GM03348 (cell line): ENCODE measurements at regions not wholly inside any gene's neighbourhood (a gene's known extent, or its start where the extent isn't known, plus 50 kb on each side); places are given as distances from the start of the nearest gene placed in this dataset.
A peak's percentile ranks its signal among the peaks of the same experiment; 100 is the strongest.

Experiments
- DNase-seq: peaks from one replicate; pipeline ENCODE4 v3.0.0; 2012; ENCODE audit warnings: low spot score

- DNase-seq: no peak
Observed at GRCh38 chr6:154885214-154885613, 109.9 kb upstream of the TIAM2 start.

- DNase-seq: no peak
Observed at GRCh38 chr6:154886016-154886415, 109.1 kb upstream of the TIAM2 start.

GRCh38 chr6:154886471-154886870, 108.6 kb upstream of the TIAM2 start:
- DNase-seq: no peak

- no peak for DNase-seq
Observed at GRCh38 chr6:154887051-154887450, 108.1 kb upstream of the TIAM2 start.

DNA sequence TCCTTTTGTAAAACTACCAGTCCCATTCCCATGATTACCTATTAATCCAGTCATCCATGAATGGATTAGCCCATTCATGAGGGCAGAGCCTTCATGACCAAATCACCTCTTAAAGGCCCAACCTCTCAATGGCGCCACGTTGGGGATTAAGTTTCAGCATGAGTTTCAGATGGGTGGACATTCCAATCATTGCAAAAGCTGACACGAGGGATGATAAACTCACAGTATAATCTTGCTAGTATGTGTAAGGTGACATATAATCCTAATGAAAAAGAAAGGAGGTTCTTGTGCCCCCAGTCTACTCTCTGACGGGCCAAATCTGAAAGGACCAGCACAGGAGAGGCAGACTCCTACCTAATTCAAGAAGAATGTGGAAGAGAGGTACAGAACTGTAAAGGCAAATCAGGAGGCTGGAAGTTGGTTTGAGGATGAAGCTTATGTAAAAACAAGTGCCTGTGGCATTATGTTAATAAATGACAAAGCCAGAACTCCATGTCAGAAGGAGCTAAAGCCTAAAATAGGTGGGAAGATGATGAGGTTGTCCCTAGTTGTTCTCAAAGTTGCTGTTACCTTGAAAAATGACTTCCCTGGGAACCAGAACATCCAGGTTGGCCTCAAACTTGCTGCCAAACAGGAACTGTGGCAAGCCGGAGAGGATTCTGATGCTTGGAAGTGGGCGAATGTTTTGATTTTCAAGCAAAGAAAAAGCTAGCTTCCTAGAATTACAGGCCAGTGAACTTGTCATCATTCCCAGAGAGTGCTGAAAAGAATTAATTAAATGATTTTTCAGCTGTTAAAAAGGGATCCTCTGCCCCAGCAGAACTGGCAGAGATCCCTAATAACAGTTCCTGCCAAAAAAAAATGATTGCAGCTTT, 106.5 kb upstream of the TIAM2 start:
- DNase-seq: peak; percentile 23

- DNase-seq: no peak
Observed at GRCh38 chr6:154890874-154891273, 104.2 kb upstream of the TIAM2 start.

DNA sequence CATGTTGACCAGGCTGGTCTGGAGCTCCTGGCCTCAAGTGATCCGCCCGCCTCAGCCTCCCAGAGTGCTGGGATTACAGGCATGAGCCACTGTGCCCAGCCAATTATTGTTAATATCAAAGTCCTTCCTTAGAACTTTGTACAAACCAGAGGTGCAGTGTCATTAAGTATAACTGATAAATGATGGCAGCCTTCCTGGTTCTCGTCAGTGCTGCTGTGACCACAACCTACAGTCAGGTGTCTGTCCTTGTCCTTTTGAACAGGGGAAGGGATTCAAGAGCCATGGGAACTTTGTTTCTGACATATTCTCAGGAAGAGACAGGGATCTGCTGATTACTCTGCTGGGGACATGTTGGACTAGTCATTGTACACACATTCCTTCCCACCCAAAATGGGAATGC, 103.2 kb upstream of the TIAM2 start:
- no peak for DNase-seq

- DNase-seq: peak; percentile 59
Observed at GRCh38 chr6:154893917-154894316, 101.2 kb upstream of the TIAM2 start.

GRCh38 chr6:154894902-154895301, 100.2 kb upstream of the TIAM2 start:
- no peak for DNase-seq

DNA sequence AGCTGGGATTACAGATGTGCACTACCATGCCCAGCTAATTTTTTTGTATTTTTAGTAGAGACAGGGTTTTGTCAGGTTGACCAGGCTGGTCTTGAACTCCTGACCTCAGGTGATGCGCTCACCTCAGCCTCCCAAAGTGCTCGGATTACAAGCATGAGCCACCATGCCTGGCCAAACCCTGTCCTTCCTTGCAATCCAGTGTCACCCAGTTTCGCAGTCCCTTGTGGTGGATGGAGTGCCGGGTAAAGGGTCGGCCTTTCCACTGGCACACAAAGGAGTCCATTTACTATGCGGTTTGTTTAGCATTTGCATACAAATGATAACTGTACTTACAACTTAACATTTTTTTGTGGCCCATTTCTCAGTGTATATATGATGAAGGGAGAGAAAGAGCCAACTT, 99.3 kb upstream of the TIAM2 start:
- DNase-seq: no peak

DNA sequence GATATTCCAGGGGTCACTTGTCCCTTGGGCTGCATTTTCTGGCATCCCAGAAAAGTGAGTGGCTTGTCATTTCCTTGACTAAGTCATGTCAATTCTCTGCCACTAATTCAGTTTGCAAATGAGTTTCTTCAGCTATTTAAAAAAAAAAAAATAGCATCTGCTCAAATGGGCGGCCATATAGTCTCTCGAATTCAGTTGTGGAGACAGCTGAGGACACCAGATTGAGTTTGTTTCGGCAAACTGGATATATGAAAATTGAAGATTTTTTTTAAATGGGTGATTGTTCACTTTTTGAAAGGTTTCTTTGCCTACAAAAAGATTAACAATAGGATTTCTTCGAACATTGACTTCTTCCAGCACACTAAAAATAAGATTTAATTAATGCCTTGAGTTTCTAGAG, 96.3 kb upstream of the TIAM2 start:
- DNase-seq: no peak

DNA sequence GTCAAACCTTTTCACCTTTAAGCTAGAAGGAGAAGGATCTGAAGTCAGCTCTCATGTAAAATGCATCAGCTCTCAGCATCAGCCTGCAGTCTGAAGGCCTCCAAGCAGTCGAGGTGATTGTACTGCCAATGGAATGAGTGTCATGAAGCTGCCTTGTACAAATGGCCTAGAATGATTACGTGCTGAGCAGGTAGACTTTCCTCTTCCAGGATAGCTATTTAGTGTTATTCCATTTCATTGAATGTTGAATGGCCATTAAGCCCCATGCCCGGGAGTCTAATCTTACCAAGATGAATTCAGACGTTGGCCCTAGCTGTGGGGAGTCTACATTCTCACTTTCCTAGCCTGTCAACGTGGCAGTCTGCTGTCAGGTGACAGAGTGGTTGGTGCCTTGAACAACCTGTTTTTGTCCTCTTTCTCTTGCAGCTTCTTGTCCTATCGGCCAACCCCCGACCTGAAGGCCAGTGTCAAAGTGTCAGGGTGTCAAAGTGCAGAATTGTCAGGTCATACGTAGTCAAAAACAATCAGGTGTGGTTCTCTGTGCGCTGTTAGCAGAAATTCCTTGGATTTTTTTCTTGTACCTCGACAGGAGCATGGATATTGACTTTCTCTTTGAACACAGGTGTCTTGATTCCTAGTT, 95.2 kb upstream of the TIAM2 start:
- no peak for DNase-seq

- no peak for DNase-seq
Observed at GRCh38 chr6:154901876-154902552, 93.1 kb upstream of the TIAM2 start.

- no peak for DNase-seq
Observed at GRCh38 chr6:154907291-154907690, 87.8 kb upstream of the TIAM2 start.

GRCh38 chr6:154908723-154909122, 86.4 kb upstream of the TIAM2 start:
- DNase-seq: no peak

- DNase-seq: no peak
Observed at GRCh38 chr6:154909311-154909710, 85.8 kb upstream of the TIAM2 start.

DNA sequence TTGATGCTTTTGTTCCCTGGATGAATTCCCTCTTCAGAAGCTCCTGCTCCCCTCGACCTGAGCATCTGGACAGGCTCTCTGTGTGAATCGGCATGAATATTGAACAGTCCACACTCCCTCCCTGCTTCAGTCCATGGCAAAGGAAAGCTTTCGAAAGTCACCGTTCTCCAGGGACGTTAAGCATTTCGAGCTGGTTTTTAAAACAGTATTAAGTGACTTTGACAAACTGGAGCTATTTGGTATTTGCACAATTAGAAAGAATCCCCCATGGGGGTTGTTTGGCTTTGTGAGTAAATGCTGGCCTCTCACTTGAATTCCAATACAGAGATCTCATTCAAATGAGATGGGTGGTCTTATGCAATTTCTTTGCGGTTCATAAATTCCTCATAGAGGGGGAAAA, 85.3 kb upstream of the TIAM2 start:
- DNase-seq: peak; percentile 69

GRCh38 chr6:154914288-154914687, 80.8 kb upstream of the TIAM2 start:
- DNase-seq: no peak

- DNase-seq: no peak
Observed at GRCh38 chr6:154916857-154917256, 78.3 kb upstream of the TIAM2 start.

DNA sequence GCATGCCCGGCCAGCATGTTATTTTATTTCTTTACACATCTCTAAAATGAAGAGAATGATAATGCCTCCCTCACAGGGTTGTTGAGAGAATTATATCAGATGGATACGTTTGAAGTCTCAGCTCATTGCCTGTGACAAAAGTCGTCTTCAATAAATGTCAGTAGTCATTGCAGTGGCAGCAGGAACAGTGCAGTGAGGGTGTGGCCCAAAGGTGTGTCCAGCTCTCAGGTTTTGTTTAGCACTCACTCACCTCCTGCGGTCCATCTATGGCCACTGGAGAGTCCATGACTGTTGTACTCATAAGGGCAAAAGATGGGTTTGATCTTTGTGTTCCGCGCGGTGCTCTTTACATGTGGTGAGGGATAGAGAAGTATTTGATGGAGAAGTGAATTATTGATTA, 77.2 kb upstream of the TIAM2 start:
- no peak for DNase-seq

DNA sequence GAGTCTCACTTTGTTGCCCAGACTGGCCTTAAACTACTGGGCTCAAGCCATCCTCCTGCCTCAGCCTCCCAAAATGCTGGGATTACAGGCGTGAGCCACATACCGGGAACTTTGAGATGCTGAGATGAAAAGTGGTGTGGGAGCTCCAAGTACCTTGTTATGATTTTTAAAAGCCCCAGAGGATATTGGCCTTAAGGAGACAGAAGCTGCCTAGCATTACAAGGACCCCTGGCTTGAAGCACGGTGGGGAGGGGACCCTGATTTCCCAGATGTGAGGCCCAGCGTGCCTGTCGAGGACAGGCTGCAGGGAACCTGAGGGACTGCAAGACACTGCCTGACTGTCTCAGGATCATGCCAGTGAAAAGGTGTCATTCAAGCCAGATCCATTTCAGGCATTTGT, 75.3 kb upstream of the TIAM2 start:
- no peak for DNase-seq

- no peak for DNase-seq
Observed at GRCh38 chr6:154920495-154921200, 74.5 kb upstream of the TIAM2 start.
